Liver (tissue), 7 donors: ENCODE measurements at regions not wholly inside any gene's neighbourhood (a gene's known extent, or its start where the extent isn't known, plus 50 kb on each side); places are given as distances from the start of the nearest gene placed in this dataset.
"Not testable (repeated sequence)": the region's sequence is repeated elsewhere in the genome, so short reads cannot be mapped to it uniquely, and the experiment has no call there.

ENCODE experiments used
- DNase-seq: peaks from one replicate; pipeline ENCODE4 v3.0.0-alpha.2; 2017; ENCODE audit warnings: low spot score
- H3K27ac ChIP-seq, 2 donors: one replicate each; pipeline ENCODE4 v1.7.0; 2013; ENCODE audit warnings: inconsistent platforms in 2 of 2, low read length in 2 of 2, control low read depth in 1 of 2, low read depth in 1 of 2, mild to moderate bottlenecking in 1 of 2
- H3K27me3 ChIP-seq, 4 donors: one replicate each; pipeline versions ENCODE4 v1.6.1 to v1.7.0; 2013; ENCODE audit warnings: low read length in 3 of 4, inconsistent platforms in 1 of 4, mild to moderate bottlenecking in 1 of 4, moderate library complexity in 1 of 4; ENCODE audit not compliant: control insufficient read depth in 4 of 4, insufficient read depth in 4 of 4
- H3K36me3 ChIP-seq, 4 donors: one replicate each; pipeline versions ENCODE4 v1.6.1 to v1.7.0; 2013; ENCODE audit warnings: low read length in 3 of 4, mild to moderate bottlenecking in 3 of 4, low read depth in 1 of 4, moderate library complexity in 1 of 4; ENCODE audit not compliant: control insufficient read depth in 4 of 4, insufficient read depth in 3 of 4
- H3K4me1 ChIP-seq, 4 donors: one replicate each; pipeline versions ENCODE4 v1.6.1 to v1.7.0; 2013; ENCODE audit warnings: low read length in 3 of 4, mild to moderate bottlenecking in 3 of 4, moderate library complexity in 1 of 4; ENCODE audit not compliant: control insufficient read depth in 4 of 4, insufficient read depth in 4 of 4
- H3K4me3 ChIP-seq, 3 donors: one replicate each; pipeline versions ENCODE4 v1.6.1 to v1.7.0; 2013; ENCODE audit warnings: low read length in 3 of 3, control low read depth in 1 of 3, low read depth in 1 of 3, mild to moderate bottlenecking in 1 of 3
- H3K9ac ChIP-seq, 2 donors: one replicate each; pipeline ENCODE4 v1.7.0; 2013; ENCODE audit warnings: low read length in 2 of 2, mild to moderate bottlenecking in 2 of 2, moderate library complexity in 2 of 2, control low read depth in 1 of 2, low read depth in 1 of 2
- H3K9me3 ChIP-seq, 4 donors: one replicate each; pipeline versions ENCODE4 v1.6.1 to v1.7.0; 2013; ENCODE audit warnings: low read length in 3 of 4; ENCODE audit not compliant: control insufficient read depth in 4 of 4
- EGR1 ChIP-seq, 2 donors: IDR thresholded peaks; 2 replicates each; pipeline ENCODE4 v1.6.1; 2016 to 2018; ENCODE audit warnings: antibody characterized with exemption in 2 of 2, low read depth in 2 of 2
- FOXA1 ChIP-seq: IDR thresholded peaks from 2 replicates; pipeline ENCODE4 v1.6.1; 2016; ENCODE audit warnings: antibody characterized with exemption
- HNF4A ChIP-seq, 2 donors: conservative IDR thresholded peaks; 2 replicates each; pipeline ENCODE4 v1.6.1; 2016; ENCODE audit warnings: antibody characterized with exemption in 2 of 2, mild to moderate bottlenecking in 2 of 2
- HNF4G ChIP-seq: IDR thresholded peaks from 2 replicates; pipeline ENCODE4 v1.6.1; 2016; ENCODE audit warnings: antibody characterized with exemption
- JUND ChIP-seq, 2 donors: IDR thresholded peaks; 2 replicates each; pipeline ENCODE4 v1.6.1; 2016; ENCODE audit warnings: antibody characterized with exemption in 2 of 2
- RXRA ChIP-seq, 2 donors: IDR thresholded peaks; 2 replicates each; pipeline ENCODE4 v1.6.1; 2017 to 2018; ENCODE audit warnings: antibody characterized with exemption in 2 of 2, mild to moderate bottlenecking in 1 of 2
- SP1 ChIP-seq: IDR thresholded peaks from 2 replicates; pipeline ENCODE4 v1.6.1; 2018; ENCODE audit warnings: antibody characterized with exemption, mild to moderate bottlenecking
- WGBS: extraction: QIAGEN DNeasy Blood & Tissue Kit; methylation state at CpG from one replicate; pipeline ENCODE4 v1.1.7; 2013; 5-methylcytosine and 5-hydroxymethylcytosine counted together
- TF ChIP-seq, protein P1 (sequence below): IDR thresholded peaks from 2 replicates; pipeline ENCODE4 v1.6.1; 2016; ENCODE audit warnings: antibody characterized with exemption
- TF ChIP-seq, protein P2 (sequence below): IDR thresholded peaks from 2 replicates; pipeline ENCODE4 v1.6.1; 2016; ENCODE audit warnings: antibody characterized with exemption
- TF ChIP-seq, protein P3 (sequence below): IDR thresholded peaks from 2 replicates; pipeline ENCODE4 v1.6.1; 2016; ENCODE audit warnings: antibody characterized with exemption, mild to moderate bottlenecking
- donor health status: healthy.
- donor health status: healthy.
- donor health status: healthy.
- donor health status: healthy.

DNA sequence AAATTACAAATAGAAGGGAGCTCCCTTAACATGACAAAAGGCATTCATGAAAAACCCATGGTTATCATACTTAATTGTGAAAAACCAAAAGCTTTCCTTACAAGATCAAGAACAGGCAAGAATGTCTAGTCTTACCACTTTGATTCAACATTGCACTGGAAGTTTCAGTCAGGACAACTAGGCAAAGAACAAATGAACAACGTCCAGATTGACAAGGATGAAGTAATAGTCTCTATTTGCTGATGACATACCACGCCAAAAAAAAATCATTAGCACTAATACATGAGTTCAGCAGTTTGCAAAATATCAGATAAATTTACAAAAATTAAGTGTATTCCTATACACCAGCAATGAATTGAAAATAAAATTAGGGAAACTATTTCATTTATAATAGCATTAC is 200.2 kb downstream of the TOX3 start (continued):
- TF ChIP-seq, protein P1, sequence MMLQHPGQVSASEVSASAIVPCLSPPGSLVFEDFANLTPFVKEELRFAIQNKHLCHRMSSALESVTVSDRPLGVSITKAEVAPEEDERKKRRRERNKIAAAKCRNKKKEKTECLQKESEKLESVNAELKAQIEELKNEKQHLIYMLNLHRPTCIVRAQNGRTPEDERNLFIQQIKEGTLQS, result no peak
- TF ChIP-seq, protein P2, sequence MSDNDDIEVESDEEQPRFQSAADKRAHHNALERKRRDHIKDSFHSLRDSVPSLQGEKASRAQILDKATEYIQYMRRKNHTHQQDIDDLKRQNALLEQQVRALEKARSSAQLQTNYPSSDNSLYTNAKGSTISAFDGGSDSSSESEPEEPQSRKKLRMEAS, result peak; percentile 42
- TF ChIP-seq, protein P3, sequence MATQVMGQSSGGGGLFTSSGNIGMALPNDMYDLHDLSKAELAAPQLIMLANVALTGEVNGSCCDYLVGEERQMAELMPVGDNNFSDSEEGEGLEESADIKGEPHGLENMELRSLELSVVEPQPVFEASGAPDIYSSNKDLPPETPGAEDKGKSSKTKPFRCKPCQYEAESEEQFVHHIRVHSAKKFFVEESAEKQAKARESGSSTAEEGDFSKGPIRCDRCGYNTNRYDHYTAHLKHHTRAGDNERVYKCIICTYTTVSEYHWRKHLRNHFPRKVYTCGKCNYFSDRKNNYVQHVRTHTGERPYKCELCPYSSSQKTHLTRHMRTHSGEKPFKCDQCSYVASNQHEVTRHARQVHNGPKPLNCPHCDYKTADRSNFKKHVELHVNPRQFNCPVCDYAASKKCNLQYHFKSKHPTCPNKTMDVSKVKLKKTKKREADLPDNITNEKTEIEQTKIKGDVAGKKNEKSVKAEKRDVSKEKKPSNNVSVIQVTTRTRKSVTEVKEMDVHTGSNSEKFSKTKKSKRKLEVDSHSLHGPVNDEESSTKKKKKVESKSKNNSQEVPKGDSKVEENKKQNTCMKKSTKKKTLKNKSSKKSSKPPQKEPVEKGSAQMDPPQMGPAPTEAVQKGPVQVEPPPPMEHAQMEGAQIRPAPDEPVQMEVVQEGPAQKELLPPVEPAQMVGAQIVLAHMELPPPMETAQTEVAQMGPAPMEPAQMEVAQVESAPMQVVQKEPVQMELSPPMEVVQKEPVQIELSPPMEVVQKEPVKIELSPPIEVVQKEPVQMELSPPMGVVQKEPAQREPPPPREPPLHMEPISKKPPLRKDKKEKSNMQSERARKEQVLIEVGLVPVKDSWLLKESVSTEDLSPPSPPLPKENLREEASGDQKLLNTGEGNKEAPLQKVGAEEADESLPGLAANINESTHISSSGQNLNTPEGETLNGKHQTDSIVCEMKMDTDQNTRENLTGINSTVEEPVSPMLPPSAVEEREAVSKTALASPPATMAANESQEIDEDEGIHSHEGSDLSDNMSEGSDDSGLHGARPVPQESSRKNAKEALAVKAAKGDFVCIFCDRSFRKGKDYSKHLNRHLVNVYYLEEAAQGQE, result peak; percentile 53
- TF ChIP-seq RXRA (IDR thresholded peaks at IDR 0.05) (peak; percentile 51 to 76), HNF4A (conservative IDR thresholded peaks at IDR 0.05) (peak; percentile 65 to 84)

DNA sequence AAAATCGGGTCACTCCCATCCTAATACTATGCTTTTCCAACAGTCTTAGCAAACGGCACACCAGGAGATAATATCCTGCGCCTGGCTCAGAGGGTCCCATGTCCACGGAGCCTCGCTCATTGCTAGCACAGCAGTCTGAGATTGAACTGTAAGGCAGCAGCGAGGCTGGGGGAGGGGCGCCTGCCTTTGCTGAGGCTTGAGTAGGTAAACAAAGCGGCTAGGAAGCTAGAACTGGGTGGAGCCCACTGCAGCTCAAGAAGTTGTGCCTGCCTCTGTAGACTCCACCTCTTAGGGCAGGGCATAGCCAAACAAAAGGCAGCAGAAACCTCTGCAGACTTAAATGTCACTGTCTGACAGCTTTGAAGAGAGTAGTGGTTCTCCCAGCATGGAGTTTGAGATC is 213.3 kb downstream of the TOX3 start:
- H3K27ac ChIP-seq, H3K27me3 ChIP-seq, H3K4me1 ChIP-seq, H3K4me3 ChIP-seq, H3K9ac ChIP-seq, H3K36me3 ChIP-seq, H3K9me3 ChIP-seq, DNase-seq: not testable (repeated sequence)
- 89% methylated on average over 8 of the region's 8 CpGs for WGBS

DNA sequence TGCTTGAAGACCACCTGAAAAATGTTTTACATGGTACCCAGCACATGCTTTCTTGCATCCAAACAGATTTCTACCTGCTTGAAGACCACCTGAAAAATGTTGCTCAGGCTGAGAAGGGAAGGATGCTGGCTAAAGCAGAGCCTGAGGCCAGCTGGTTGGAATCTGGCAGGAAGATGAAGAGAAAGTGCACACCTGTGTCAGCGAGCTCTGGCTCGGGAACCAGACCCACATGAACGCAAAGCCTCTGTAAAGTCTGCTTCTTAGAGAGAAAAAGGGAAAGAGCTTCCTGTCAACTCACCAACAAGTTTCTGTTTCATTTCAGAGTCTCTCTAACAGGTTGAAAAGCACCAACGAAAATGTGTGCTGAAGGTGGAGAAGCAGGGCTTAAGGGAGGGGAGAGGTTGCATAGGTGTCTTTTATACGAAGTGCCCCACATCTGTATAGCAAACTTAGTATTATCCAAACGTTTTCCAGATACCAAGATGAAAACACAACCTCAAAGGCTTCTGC is 226.0 kb downstream of the TOX3 start:
- no peaks in the 10 kb centered on the region for H3K36me3 ChIP-seq
- H3K4me3 ChIP-seq, result no peak overlapping the region
- TF ChIP-seq SP1, result no peak
- no peak for DNase-seq
- H3K9ac ChIP-seq, result no peak overlapping the region
- no peak overlapping the region for H3K27ac ChIP-seq
- no peaks in the 10 kb centered on the region for H3K4me1 ChIP-seq
- 56% methylated on average over 6 of the region's 6 CpGs for WGBS
- no peaks in the 10 kb centered on the region for H3K9me3 ChIP-seq
- no peaks in the 10 kb centered on the region for H3K27me3 ChIP-seq

DNA sequence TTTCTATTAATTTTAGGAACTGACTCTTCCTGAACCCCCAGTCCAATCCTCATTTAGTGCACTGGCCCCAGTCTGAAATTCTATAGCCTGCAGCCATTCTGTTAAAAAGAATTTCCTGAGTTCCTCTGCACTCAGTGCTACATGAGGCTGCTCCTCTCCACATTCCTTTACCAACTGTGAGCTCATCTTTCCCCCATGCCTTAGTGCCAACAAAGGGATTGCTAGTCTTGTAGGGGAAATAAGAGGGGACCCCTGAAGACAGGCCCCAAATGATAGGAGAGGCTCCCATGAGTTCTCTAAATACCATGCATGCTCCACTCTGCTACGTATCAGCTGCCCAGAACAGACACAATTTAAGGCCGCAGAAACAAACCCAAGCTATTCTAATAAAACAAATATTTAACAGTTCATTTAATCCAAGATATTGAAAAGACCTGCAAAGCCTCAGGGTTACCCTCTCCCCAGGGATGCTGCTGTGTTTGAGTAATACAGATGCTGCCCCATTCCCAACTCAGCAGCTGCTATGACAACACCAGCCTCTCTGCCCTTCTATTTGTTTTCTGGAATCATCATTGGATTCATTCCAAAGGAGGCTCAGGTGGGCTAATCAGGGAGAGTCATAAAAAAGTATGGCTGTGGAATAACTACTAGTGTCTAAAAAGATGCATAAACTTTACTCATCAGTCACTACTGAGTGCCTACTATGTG is 228.5 kb downstream of the TOX3 start:
- Histone ChIP-seq H3K27ac (no peak overlapping the region), H3K36me3 (no peaks in the 10 kb centered on the region), H3K9ac (no peak overlapping the region), H3K4me3 (no peak overlapping the region), H3K9me3 (no peaks in the 10 kb centered on the region), H3K4me1 (no peaks in the 10 kb centered on the region), H3K27me3 (no peaks in the 10 kb centered on the region)
- DNase-seq, result no peak
- TF ChIP-seq, protein P2, result no peak
- TF ChIP-seq FOXA1 (no peak), JUND (IDR thresholded peaks at IDR 0.05) (no peak), HNF4G (no peak), EGR1 (IDR thresholded peaks at IDR 0.05; ENCODE audit: low read depth in 2 of 2) (no peak), SP1 (no peak)
- WGBS, result 92% methylated on average over 2 of the region's 2 CpGs
